SU-DHL-6 (cell line): ENCODE measurements at regions not wholly inside any gene's neighbourhood (a gene's known extent, or its start where the extent isn't known, plus 50 kb on each side); places are given as distances from the start of the nearest gene placed in this dataset.

ENCODE experiments used
- H2AFZ ChIP-seq: fragments of 200-600 bp; sonication (generic); 2 replicates; pipeline ENCODE4 v1.6.1; 2014; ENCODE audit warnings: low read depth, mild to moderate bottlenecking, moderate library complexity, mixed read lengths, antibody characterized with exemption, low read length; ENCODE audit not compliant: severe bottlenecking
- H3F3A ChIP-seq: fragments of 200-600 bp; shearing (Covaris generic); 2 replicates; pipeline ENCODE4 v1.6.0; 2016; ENCODE audit warnings: antibody characterized with exemption, mild to moderate bottlenecking; ENCODE audit not compliant: insufficient read depth
- H3K27ac ChIP-seq: fragments of 200-600 bp; sonication (generic); 2 replicates; pipeline ENCODE4 v1.5.1; 2016; ENCODE audit warnings: low read depth, mild to moderate bottlenecking, low read length, moderate library complexity, mixed read lengths
- H3K27me3 ChIP-seq: fragments of 200-600 bp; sonication (generic), shearing (Covaris generic); 2 replicates; pipeline ENCODE4 v1.6.0; 2014; ENCODE audit warnings: mild to moderate bottlenecking, low read length
- H3K36me3 ChIP-seq: fragments of 200-600 bp; sonication (generic); 2 replicates; pipeline ENCODE4 v1.6.1; 2014; ENCODE audit warnings: mild to moderate bottlenecking, low read length, mixed read lengths
- H3K4me2 ChIP-seq: fragments of 300-600, 200-600 bp; shearing (Covaris generic), sonication (generic); 2 replicates; pipeline ENCODE4 v1.6.0; 2014; ENCODE audit warnings: low read length, low read depth, mild to moderate bottlenecking; ENCODE audit not compliant: poor library complexity, severe bottlenecking
- H3K4me3 ChIP-seq: fragments of 200-600 bp; sonication (generic); 2 replicates; pipeline ENCODE4 v1.5.1; 2014; ENCODE audit warnings: antibody characterized with exemption, low read length, mild to moderate bottlenecking, mixed read lengths; ENCODE audit not compliant: insufficient read depth, poor library complexity, severe bottlenecking
- H3K79me2 ChIP-seq: fragments of 200-600 bp; sonication (generic); 2 replicates; pipeline ENCODE4 v1.6.1; 2014; ENCODE audit warnings: mild to moderate bottlenecking, low read length, moderate library complexity; ENCODE audit not compliant: insufficient read depth
- H3K9ac ChIP-seq: fragments of 200-600 bp; sonication (generic); 2 replicates; pipeline ENCODE4 v1.7.0; 2014; ENCODE audit warnings: mild to moderate bottlenecking, low read length
- H3K9me2 ChIP-seq: fragments of 200-600 bp; sonication (generic); replicated peaks from 2 replicates; pipeline ENCODE4 v1.6.1; 2014; ENCODE audit warnings: low read length; ENCODE audit not compliant: insufficient read depth
- H3K9me3 ChIP-seq: fragments of 200-600 bp; sonication (generic); 2 replicates; pipeline ENCODE4 v1.6.1; 2014; ENCODE audit warnings: low read length, mixed read lengths; ENCODE audit not compliant: insufficient read depth
- H4K20me1 ChIP-seq: fragments of 200-600 bp; sonication (generic); 2 replicates; pipeline ENCODE4 v1.6.1; 2014; ENCODE audit warnings: low read depth, mild to moderate bottlenecking, antibody characterized with exemption, low read length, moderate library complexity, mixed read lengths
- CTCF ChIP-seq: fragments of 200-600 bp; sonication (generic); IDR thresholded peaks from one replicate; pipeline ENCODE4 v1.5.1; 2017; ENCODE audit warnings: antibody characterized with exemption, mild to moderate bottlenecking, low read length, moderate library complexity; ENCODE audit not compliant: insufficient read depth, poor library complexity, severe bottlenecking
- EZH2phosphoT487 ChIP-seq: fragments of 200-600 bp; sonication (generic), shearing (Covaris generic); conservative IDR thresholded peaks from 2 replicates; pipeline ENCODE4 v1.6.1; 2018; ENCODE audit warnings: mild to moderate bottlenecking, antibody characterized with exemption, low read length, moderate library complexity, mixed read lengths

GRCh38 chr2:194014639-194015038 lies 1642.4 kb upstream of the SLC39A10 start:
- Histone ChIP-seq H3K36me3 (no peaks in the 10 kb centered on the region), H3K27me3 (no peaks in the 10 kb centered on the region), H3F3A (no peaks in the 10 kb centered on the region), H3K4me3 (no peak overlapping the region), H3K9me3 (no peaks in the 10 kb centered on the region), H3K9ac (no peak overlapping the region), H3K79me2 (no peaks in the 10 kb centered on the region), H3K4me2 (no peak overlapping the region), H4K20me1 (no peaks in the 10 kb centered on the region), H2AFZ (no peak overlapping the region), H3K27ac (no peak overlapping the region), H3K9me2 (no peaks in the 10 kb centered on the region)
- TF ChIP-seq EZH2phosphoT487 (no peak), CTCF (no peak)

GRCh38 chr2:194004590-194005206 lies 1652.3 kb upstream of the SLC39A10 start:
- Histone ChIP-seq H4K20me1 (no peaks in the 10 kb centered on the region), H3K79me2 (no peaks in the 10 kb centered on the region)

GRCh38 chr2:194003911-194004310 lies 1653.1 kb upstream of the SLC39A10 start:
- Histone ChIP-seq H3K9ac (no peak overlapping the region), H3K27ac (no peak overlapping the region), H4K20me1 (no peaks in the 10 kb centered on the region), H3F3A (0 out of 2 replicates have a peak, but pooled peaks cover 2% of the 10 kb centered on the region), H3K4me2 (no peak overlapping the region), H3K79me2 (no peaks in the 10 kb centered on the region), H3K9me2 (no peaks in the 10 kb centered on the region), H3K36me3 (no peaks in the 10 kb centered on the region), H3K9me3 (peaks cover 7% of the 10 kb centered on the region; the same call in 1 of the 2 replicates), H3K27me3 (no peaks in the 10 kb centered on the region), H2AFZ (no peak overlapping the region), H3K4me3 (no peak overlapping the region)
- no peak for TF ChIP-seq CTCF
- no peak for TF ChIP-seq EZH2phosphoT487

More at GRCh38 chr2:194004590-194005206, 1652.3 kb upstream of the SLC39A10 start:
- Histone ChIP-seq H3K27me3 (no peaks in the 10 kb centered on the region), H3K9me2 (no peaks in the 10 kb centered on the region), H3K9ac (no peak overlapping the region), H3K9me3 (peaks cover 7% of the 10 kb centered on the region; the same call in 1 of the 2 replicates), H3K36me3 (no peaks in the 10 kb centered on the region), H2AFZ (no peak overlapping the region), H3K27ac (no peak overlapping the region), H3F3A (0 out of 2 replicates have a peak, but pooled peaks cover 1% of the 10 kb centered on the region), H3K4me2 (no peak overlapping the region), H3K4me3 (no peak overlapping the region)
- TF ChIP-seq CTCF (no peak), EZH2phosphoT487 (no peak)
